ENCODE measurements at regions not wholly inside any gene's neighbourhood (a gene's known extent, or its start where the extent isn't known, plus 50 kb on each side); places are given as distances from the start of the nearest gene placed in this dataset.

- peak; percentile 84 for ATAC-seq
Measured at GRCh38 chr13:73757481-73758233, 376.5 kb downstream of the KLF12 start.

GRCh38 chr13:73754727-73755292, 379.4 kb downstream of the KLF12 start:
- ATAC-seq, result peak; percentile 87
- TF ChIP-seq ZNF8 (CRISPR knock-in tag; IDR thresholded peaks at IDR 0.05) (no peak), ARNTL (CRISPR knock-in tag; IDR thresholded peaks at IDR 0.05; ENCODE audit: borderline replicate concordance, low read depth) (no peak), CSRNP3 (CRISPR knock-in tag; IDR thresholded peaks at IDR 0.05) (no peak), ZNF70 (CRISPR knock-in tag; IDR thresholded peaks at IDR 0.05) (no peak), OSR1 (CRISPR knock-in tag; IDR thresholded peaks at IDR 0.05) (no peak), PPARA (CRISPR knock-in tag; IDR thresholded peaks at IDR 0.05; ENCODE audit: borderline replicate concordance) (no peak), TCF4 (CRISPR knock-in tag; IDR thresholded peaks at IDR 0.05; ENCODE audit: borderline replicate concordance) (no peak), ZNF565 (CRISPR knock-in tag; conservative IDR thresholded peaks at IDR 0.05; ENCODE audit: low read depth) (no peak), ZFP30 (CRISPR knock-in tag; IDR thresholded peaks at IDR 0.05) (no peak), CREB5 (CRISPR knock-in tag; IDR thresholded peaks at IDR 0.05; ENCODE audit: low read depth) (no peak), TOX (CRISPR knock-in tag; IDR thresholded peaks at IDR 0.05; ENCODE audit: borderline replicate concordance) (no peak), SNAI2 (CRISPR knock-in tag; IDR thresholded peaks at IDR 0.05) (no peak), BACH2 (CRISPR knock-in tag; IDR thresholded peaks at IDR 0.05; ENCODE audit: borderline replicate concordance) (no peak), CSDC2 (CRISPR knock-in tag; IDR thresholded peaks at IDR 0.05) (no peak), GLIS3 (CRISPR knock-in tag; IDR thresholded peaks at IDR 0.05) (no peak), ZFP3 (CRISPR knock-in tag; IDR thresholded peaks at IDR 0.05) (no peak), RARB (CRISPR knock-in tag; IDR thresholded peaks at IDR 0.05) (no peak), ISL1 (CRISPR knock-in tag; IDR thresholded peaks at IDR 0.05) (no peak), ESRRG (CRISPR knock-in tag; IDR thresholded peaks at IDR 0.05) (no peak)

More at GRCh38 chr13:73757481-73758233, 376.5 kb downstream of the KLF12 start:
- TF ChIP-seq SNAI2 (CRISPR knock-in tag; IDR thresholded peaks at IDR 0.05) (no peak), BACH2 (CRISPR knock-in tag; IDR thresholded peaks at IDR 0.05; ENCODE audit: borderline replicate concordance) (no peak), PATZ1 (CRISPR knock-in tag; IDR thresholded peaks at IDR 0.05; ENCODE audit: borderline replicate concordance) (peak; percentile 30; the same call in 1 of the 2 replicates), TCF4 (CRISPR knock-in tag; IDR thresholded peaks at IDR 0.05; ENCODE audit: borderline replicate concordance) (peak; percentile 56; the same call in 1 of the 2 replicates), TOX (CRISPR knock-in tag; IDR thresholded peaks at IDR 0.05; ENCODE audit: borderline replicate concordance) (peak; percentile 82; the same call in 1 of the 2 replicates), ZFP30 (CRISPR knock-in tag; IDR thresholded peaks at IDR 0.05) (no peak), CSDC2 (CRISPR knock-in tag; IDR thresholded peaks at IDR 0.05) (no peak), POU6F1 (CRISPR knock-in tag; IDR thresholded peaks at IDR 0.05; ENCODE audit: borderline replicate concordance, low read depth) (no peak), ZFP3 (CRISPR knock-in tag; IDR thresholded peaks at IDR 0.05) (no peak), CREB5 (CRISPR knock-in tag; IDR thresholded peaks at IDR 0.05; ENCODE audit: low read depth) (0 out of 2 replicates have a peak, but pooled peaks have one; percentile 60), PPARA (CRISPR knock-in tag; IDR thresholded peaks at IDR 0.05; ENCODE audit: borderline replicate concordance) (no peak), ISL1 (CRISPR knock-in tag; IDR thresholded peaks at IDR 0.05) (peak; percentile 92), ZNF8 (CRISPR knock-in tag; IDR thresholded peaks at IDR 0.05) (0 out of 2 replicates have a peak, but pooled peaks have one; percentile 4), ESRRG (CRISPR knock-in tag; IDR thresholded peaks at IDR 0.05) (no peak), OSR1 (CRISPR knock-in tag; IDR thresholded peaks at IDR 0.05) (no peak), ZC3H10 (CRISPR knock-in tag; IDR thresholded peaks at IDR 0.05) (peak; percentile 69; the same call in 1 of the 2 replicates)
